ENCODE measurements at regions not wholly inside any gene's neighbourhood (a gene's known extent, or its start where the extent isn't known, plus 50 kb on each side); places are given as distances from the start of the nearest gene placed in this dataset.

- TF ChIP-seq MYC (IDR thresholded peaks at IDR 0.05; ENCODE audit: borderline replicate concordance, low read length) (no peak), EP300 (IDR thresholded peaks at IDR 0.05) (no peak), CTCF (IDR thresholded peaks at IDR 0.05) (no peak), CEBPB (IDR thresholded peaks at IDR 0.05) (no peak), GATA3 (IDR thresholded peaks at IDR 0.05; ENCODE audit: borderline replicate concordance) (no peak), POLR2A (IDR thresholded peaks at IDR 0.05; ENCODE audit: low read length) (no peak), PHF8 (IDR thresholded peaks at IDR 0.05; ENCODE audit: borderline replicate concordance, low read depth) (no peak), SMC3 (IDR thresholded peaks at IDR 0.05) (no peak), USF2 (IDR thresholded peaks at IDR 0.05) (no peak), RFX5 (IDR thresholded peaks at IDR 0.05) (no peak), BCL3 (IDR thresholded peaks at IDR 0.05) (no peak), REST (IDR thresholded peaks at IDR 0.05) (no peak), TP53 (CRISPR knock-in tag; IDR thresholded peaks at IDR 0.05) (no peak), HDAC2 (IDR thresholded peaks at IDR 0.05) (no peak)
Measured at GRCh38 chr2:126766969-126767296, 111.0 kb downstream of the GYPC start.
